Effector memory CD4-positive, alpha-beta T cell (primary cell): ENCODE measurements at regions not wholly inside any gene's neighbourhood (a gene's known extent, or its start where the extent isn't known, plus 50 kb on each side); places are given as distances from the start of the nearest gene placed in this dataset.
"Not testable (repeated sequence)": the region's sequence is repeated elsewhere in the genome, so short reads cannot be mapped to it uniquely, and the experiment has no call there.

Source experiments
- DNase-seq, 3 donors: peaks; one replicate each; pipeline ENCODE4 v3.0.0-alpha.2; 2020
- H3K27ac ChIP-seq: 2 replicates; pipeline ENCODE4 v1.7.0; 2013; ENCODE audit warnings: mild to moderate bottlenecking, low read length, moderate library complexity; ENCODE audit not compliant: insufficient read depth, poor library complexity, severe bottlenecking
- H3K27me3 ChIP-seq: replicated peaks from 2 replicates; pipeline ENCODE4 v1.7.0; 2013; ENCODE audit warnings: mild to moderate bottlenecking, low read length; ENCODE audit not compliant: insufficient read depth, control insufficient read depth, poor library complexity, severe bottlenecking
- H3K36me3 ChIP-seq: 2 replicates; pipeline ENCODE4 v1.7.0; 2013; ENCODE audit warnings: mild to moderate bottlenecking, low read length, moderate library complexity; ENCODE audit not compliant: control insufficient read depth, insufficient read depth
- H3K4me1 ChIP-seq: 2 replicates; pipeline ENCODE4 v1.7.0; 2013; ENCODE audit warnings: low read length, mild to moderate bottlenecking; ENCODE audit not compliant: control insufficient read depth, insufficient read depth, poor library complexity, severe bottlenecking
- H3K4me3 ChIP-seq: 2 replicates; pipeline ENCODE4 v1.7.0; 2013; ENCODE audit warnings: low read length, low read depth, mild to moderate bottlenecking; ENCODE audit not compliant: insufficient read depth, poor library complexity, severe bottlenecking
- H3K9me3 ChIP-seq: 2 replicates; pipeline ENCODE4 v1.7.0; 2013; ENCODE audit warnings: mild to moderate bottlenecking, low read length, moderate library complexity; ENCODE audit not compliant: control insufficient read depth

GRCh38 chr7:149930374-149931068, 56.8 kb downstream of the ATP6V0E2 start:
- H3K27ac ChIP-seq, H3K4me1 ChIP-seq, H3K9me3 ChIP-seq, H3K36me3 ChIP-seq, H3K4me3 ChIP-seq, DNase-seq, H3K27me3 ChIP-seq: not testable (repeated sequence)

- H3K4me3 ChIP-seq, H3K9me3 ChIP-seq, H3K36me3 ChIP-seq, DNase-seq, H3K27me3 ChIP-seq, H3K27ac ChIP-seq, H3K4me1 ChIP-seq: not testable (repeated sequence)
Measured at GRCh38 chr7:149933776-149934175, 60.0 kb downstream of the ATP6V0E2 start.

GRCh38 chr7:149947346-149947745, 73.6 kb downstream of the ATP6V0E2 start:
- H3K9me3 ChIP-seq, H3K4me1 ChIP-seq, H3K27me3 ChIP-seq, H3K4me3 ChIP-seq, H3K36me3 ChIP-seq, H3K27ac ChIP-seq, DNase-seq: not testable (repeated sequence)

DNA sequence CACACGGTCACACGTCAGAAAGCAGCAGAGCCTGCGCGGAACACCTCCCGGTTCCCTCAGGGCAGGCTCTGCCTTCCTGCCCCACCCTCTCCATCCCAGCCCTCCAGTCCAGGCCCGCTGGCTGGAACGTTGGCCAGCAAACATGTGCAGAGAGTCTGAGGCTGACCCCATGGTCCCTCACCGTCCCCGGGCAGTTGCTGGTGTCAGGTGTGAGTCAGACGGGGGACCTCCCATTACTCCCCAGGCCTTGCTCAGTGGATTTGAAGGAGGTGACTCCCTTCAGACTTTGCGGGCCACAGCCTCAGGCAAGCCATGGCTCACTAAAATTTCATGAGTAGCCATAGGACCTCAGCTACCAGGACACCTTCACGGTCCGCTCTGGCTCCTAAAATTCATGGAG, 74.7 kb downstream of the ATP6V0E2 start:
- DNase-seq, H3K27ac ChIP-seq: not testable (repeated sequence)

DNA sequence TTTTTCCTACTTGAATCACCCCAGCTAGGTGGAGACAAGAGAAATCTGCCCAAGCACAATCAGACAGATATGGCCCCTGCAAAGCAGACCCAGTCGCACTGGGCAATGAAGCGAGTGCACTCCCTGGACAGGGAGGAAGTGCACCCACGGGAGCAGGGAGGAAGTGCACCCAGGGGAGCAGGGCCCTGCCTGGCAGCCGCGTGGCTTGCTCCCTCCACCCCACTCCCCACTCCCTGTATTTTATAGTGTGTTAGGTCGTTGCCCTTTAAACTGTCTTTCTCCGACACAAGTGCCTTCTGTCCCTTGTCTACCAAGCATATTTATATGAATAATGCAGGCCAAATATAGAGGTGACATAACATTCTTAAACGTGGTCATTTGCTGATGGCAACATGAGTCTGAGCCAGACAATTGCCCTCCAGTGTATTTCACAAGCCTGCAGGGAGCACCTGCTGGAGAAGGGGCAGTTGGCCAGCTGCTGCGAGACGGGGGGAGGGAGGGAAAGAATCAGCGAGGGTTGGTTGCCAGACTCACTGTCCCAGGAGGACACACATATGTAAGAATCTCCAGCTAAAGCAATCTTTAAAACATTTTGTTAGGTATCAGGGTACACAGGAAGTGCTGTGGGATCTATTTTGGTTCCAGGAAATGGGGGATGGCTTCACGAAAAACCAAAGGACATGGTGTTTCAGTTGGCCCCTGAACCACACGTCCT, 76.3 kb downstream of the ATP6V0E2 start:
- not testable (repeated sequence) for H3K36me3 ChIP-seq, H3K4me1 ChIP-seq, DNase-seq, H3K27me3 ChIP-seq, H3K9me3 ChIP-seq, H3K27ac ChIP-seq, H3K4me3 ChIP-seq

More for the DNA sequence above, 74.7 kb downstream of the ATP6V0E2 start:
- not testable (repeated sequence) for H3K27me3 ChIP-seq, H3K4me3 ChIP-seq, H3K4me1 ChIP-seq, H3K36me3 ChIP-seq, H3K9me3 ChIP-seq

- H3K4me1 ChIP-seq, H3K4me3 ChIP-seq, H3K36me3 ChIP-seq, H3K27ac ChIP-seq, DNase-seq, H3K27me3 ChIP-seq, H3K9me3 ChIP-seq: not testable (repeated sequence)
Measured at GRCh38 chr7:149950578-149950924, 76.8 kb downstream of the ATP6V0E2 start.

- not testable (repeated sequence) for H3K27ac ChIP-seq, H3K4me3 ChIP-seq, H3K4me1 ChIP-seq, H3K27me3 ChIP-seq, H3K36me3 ChIP-seq, H3K9me3 ChIP-seq, DNase-seq
Measured at GRCh38 chr7:149951579-149951978, 77.8 kb downstream of the ATP6V0E2 start.

DNA sequence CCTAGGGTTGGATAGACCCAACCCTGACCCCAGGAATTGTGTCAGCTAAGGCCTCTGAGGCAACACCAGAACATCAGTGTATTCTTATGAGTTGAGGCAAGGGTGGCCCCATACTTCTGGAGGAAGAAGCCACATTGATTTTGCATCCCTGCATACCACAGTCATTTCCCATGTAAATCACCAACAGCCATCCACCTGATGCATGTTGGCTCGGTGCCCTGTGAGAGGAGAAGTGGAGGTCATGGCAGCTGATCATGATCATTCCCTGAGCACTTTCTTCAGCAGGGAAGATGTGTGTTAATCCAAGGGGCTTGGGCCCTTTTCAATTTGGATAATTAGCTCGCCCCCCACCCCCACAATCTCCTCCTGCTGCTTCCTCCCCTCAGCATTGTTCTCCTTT, 85.1 kb downstream of the ATP6V0E2 start:
- DNase-seq, H3K27me3 ChIP-seq, H3K27ac ChIP-seq, H3K4me3 ChIP-seq, H3K4me1 ChIP-seq, H3K36me3 ChIP-seq, H3K9me3 ChIP-seq: not testable (repeated sequence)

DNA sequence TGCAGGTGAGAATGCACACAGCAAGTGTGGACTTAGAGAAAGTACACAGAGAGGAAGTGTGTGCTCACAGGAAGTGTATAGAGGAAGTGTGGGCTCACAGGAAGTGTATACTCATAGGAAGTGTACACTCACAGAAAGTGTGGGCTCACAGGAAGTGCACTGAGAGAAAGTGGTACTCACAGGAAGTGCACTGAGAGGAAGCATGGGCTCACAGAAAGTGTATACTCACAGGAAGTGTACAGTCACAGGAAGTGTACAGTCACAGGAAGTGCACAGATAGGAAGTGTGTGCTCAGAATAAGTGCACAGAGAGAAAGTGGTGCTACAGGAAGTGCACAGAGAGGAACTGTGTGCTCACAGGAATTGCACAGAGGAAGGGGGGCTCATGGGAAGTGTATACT, 87.1 kb downstream of the ATP6V0E2 start:
- not testable (repeated sequence) for H3K27ac ChIP-seq, H3K4me1 ChIP-seq, DNase-seq, H3K4me3 ChIP-seq, H3K36me3 ChIP-seq, H3K27me3 ChIP-seq, H3K9me3 ChIP-seq

DNA sequence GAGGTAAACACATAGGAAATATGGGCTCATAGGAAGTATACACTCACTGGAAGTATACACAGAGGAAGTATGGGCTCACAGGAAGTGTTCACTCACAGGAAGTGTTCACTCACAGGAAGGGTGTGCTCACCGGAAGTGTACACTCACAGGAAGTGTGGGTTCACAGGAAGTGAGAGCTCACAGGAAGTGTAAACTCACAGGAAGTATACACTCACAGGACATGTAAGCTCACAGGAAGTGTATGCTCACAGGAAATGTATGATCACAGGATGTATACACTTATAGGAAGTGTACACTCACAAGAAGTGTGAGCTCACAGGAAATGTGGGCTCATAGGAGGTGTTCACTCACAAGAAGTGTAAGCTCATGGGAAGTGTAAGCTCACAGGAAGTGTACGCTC, 88.1 kb downstream of the ATP6V0E2 start:
- H3K4me1 ChIP-seq, H3K27ac ChIP-seq, H3K36me3 ChIP-seq, H3K27me3 ChIP-seq, H3K4me3 ChIP-seq, DNase-seq, H3K9me3 ChIP-seq: not testable (repeated sequence)
